Lung (tissue), 11 donors: ENCODE measurements at regions not wholly inside any gene's neighbourhood (a gene's known extent, or its start where the extent isn't known, plus 50 kb on each side); places are given as distances from the start of the nearest gene placed in this dataset.

Source experiments
- ATAC-seq: fragments of 200-7000 bp; cut with Tn5 transposase; one replicate; pipeline ENCODE4 v1.9.1; 2020; ENCODE audit warnings: moderate number of reproducible peaks; ENCODE audit not compliant: insufficient read depth, low FRiP score
- DNase-seq, 3 donors: peaks; one replicate each; pipeline ENCODE4 v3.0.0-alpha.2; 2013 to 2017
- H3K27ac ChIP-seq, 2 donors: one replicate each; pipeline ENCODE4 v1.5.1; 2013; ENCODE audit warnings: mild to moderate bottlenecking in 2 of 2, moderate library complexity in 2 of 2, control low read depth in 1 of 2, inconsistent platforms in 1 of 2, low read depth in 1 of 2, low read length in 1 of 2
- H3K27me3 ChIP-seq, 3 donors: one replicate each; pipeline ENCODE4 v1.5.1; 2013; ENCODE audit warnings: low read length in 2 of 3; ENCODE audit not compliant: control insufficient read depth in 3 of 3, insufficient read depth in 3 of 3
- H3K36me3 ChIP-seq, 4 donors: one replicate each; pipeline ENCODE4 v1.5.1; 2013; ENCODE audit warnings: low read length in 4 of 4, mild to moderate bottlenecking in 1 of 4, moderate library complexity in 1 of 4; ENCODE audit not compliant: control insufficient read depth in 4 of 4, insufficient read depth in 4 of 4
- H3K4me1 ChIP-seq, 5 donors: one replicate each; pipeline ENCODE4 v1.5.1; 2013; ENCODE audit warnings: low read length in 5 of 5, mild to moderate bottlenecking in 2 of 5, moderate library complexity in 1 of 5; ENCODE audit not compliant: control insufficient read depth in 5 of 5, insufficient read depth in 5 of 5
- H3K4me3 ChIP-seq: one replicate; pipeline ENCODE4 v1.5.1; 2013; ENCODE audit warnings: mild to moderate bottlenecking, control low read depth, moderate library complexity
- H3K9ac ChIP-seq, 2 donors: one replicate each; pipeline ENCODE4 v1.5.1; 2013; ENCODE audit warnings: low read length in 2 of 2, control low read depth in 1 of 2; ENCODE audit not compliant: insufficient read depth in 1 of 2
- H3K9me3 ChIP-seq, 4 donors: one replicate each; pipeline ENCODE4 v1.5.1; 2013; ENCODE audit warnings: low read length in 3 of 4, mild to moderate bottlenecking in 1 of 4, moderate library complexity in 1 of 4; ENCODE audit not compliant: control insufficient read depth in 4 of 4, insufficient read depth in 3 of 4
- WGBS, 2 donors: extraction: QIAGEN DNeasy Blood & Tissue Kit; methylation state at CpG; one replicate each; pipeline ENCODE4 v1.1.7; 2013; 5-methylcytosine and 5-hydroxymethylcytosine counted together
- TF ChIP-seq, protein P1 (sequence below): IDR thresholded peaks from 2 replicates; pipeline ENCODE4 v1.5.1; 2012; ENCODE audit warnings: mild to moderate bottlenecking; ENCODE audit errors: control extremely low read depth, extremely low read depth
- donor health status: control.
- donor health status: control.
- donor health status: Bipolar disorder and iron deficiency.
- donor health status: healthy.
- donor health status: DM: yes; HTN: yes; CAD: no.

- no peak overlapping the region for H3K27ac ChIP-seq
- TF ChIP-seq, protein P1, sequence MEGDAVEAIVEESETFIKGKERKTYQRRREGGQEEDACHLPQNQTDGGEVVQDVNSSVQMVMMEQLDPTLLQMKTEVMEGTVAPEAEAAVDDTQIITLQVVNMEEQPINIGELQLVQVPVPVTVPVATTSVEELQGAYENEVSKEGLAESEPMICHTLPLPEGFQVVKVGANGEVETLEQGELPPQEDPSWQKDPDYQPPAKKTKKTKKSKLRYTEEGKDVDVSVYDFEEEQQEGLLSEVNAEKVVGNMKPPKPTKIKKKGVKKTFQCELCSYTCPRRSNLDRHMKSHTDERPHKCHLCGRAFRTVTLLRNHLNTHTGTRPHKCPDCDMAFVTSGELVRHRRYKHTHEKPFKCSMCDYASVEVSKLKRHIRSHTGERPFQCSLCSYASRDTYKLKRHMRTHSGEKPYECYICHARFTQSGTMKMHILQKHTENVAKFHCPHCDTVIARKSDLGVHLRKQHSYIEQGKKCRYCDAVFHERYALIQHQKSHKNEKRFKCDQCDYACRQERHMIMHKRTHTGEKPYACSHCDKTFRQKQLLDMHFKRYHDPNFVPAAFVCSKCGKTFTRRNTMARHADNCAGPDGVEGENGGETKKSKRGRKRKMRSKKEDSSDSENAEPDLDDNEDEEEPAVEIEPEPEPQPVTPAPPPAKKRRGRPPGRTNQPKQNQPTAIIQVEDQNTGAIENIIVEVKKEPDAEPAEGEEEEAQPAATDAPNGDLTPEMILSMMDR = no peak
- H3K4me3 ChIP-seq = no peak overlapping the region
- WGBS, 2 donors = 63 to 79% methylated on average over 8 of the region's 8 CpGs
- ATAC-seq (no peak), DNase-seq (peak in 2 of 3 donors; percentile 1 to 31)
- H3K9ac ChIP-seq = no peak overlapping the region
- H3K36me3 ChIP-seq = no peaks in the 10 kb centered on the region
- H3K9me3 ChIP-seq = no peaks in the 10 kb centered on the region
- peaks cover 0 to 4% (median 0%) of the 10 kb centered on the region in 5 donors for H3K4me1 ChIP-seq
- no peaks in the 10 kb centered on the region for H3K27me3 ChIP-seq
Measured at GRCh38 chr2:56476509-56477071, 292.8 kb downstream of the CCDC85A start.

- Histone ChIP-seq H3K9me3 (no peaks in the 10 kb centered on the region), H3K27ac (no peak overlapping the region), H3K27me3 (no peaks in the 10 kb centered on the region), H3K9ac (no peak overlapping the region), H3K36me3 (no peaks in the 10 kb centered on the region), H3K4me3 (no peak overlapping the region), H3K4me1 (peaks cover 0 to 4% (median 0%) of the 10 kb centered on the region in 5 donors)
- no peak for ATAC-seq
- no peak for DNase-seq
- TF ChIP-seq, protein P1 = no peak
Measured at GRCh38 chr2:56478027-56478426, 294.2 kb downstream of the CCDC85A start.

- Histone ChIP-seq H3K4me3 (no peak overlapping the region), H3K4me1 (peaks cover 0 to 2% (median 0%) of the 10 kb centered on the region in 5 donors), H3K9ac (no peak overlapping the region), H3K36me3 (no peaks in the 10 kb centered on the region), H3K9me3 (no peaks in the 10 kb centered on the region), H3K27ac (no peak overlapping the region), H3K27me3 (no peaks in the 10 kb centered on the region)
- TF ChIP-seq, protein P1 = no peak
- no peak for ATAC-seq
- WGBS, 2 donors = 63 to 73% methylated on average over 2 of the region's 2 CpGs
- DNase-seq = no peak
Measured at GRCh38 chr2:56483081-56483480, 299.3 kb downstream of the CCDC85A start.

DNA sequence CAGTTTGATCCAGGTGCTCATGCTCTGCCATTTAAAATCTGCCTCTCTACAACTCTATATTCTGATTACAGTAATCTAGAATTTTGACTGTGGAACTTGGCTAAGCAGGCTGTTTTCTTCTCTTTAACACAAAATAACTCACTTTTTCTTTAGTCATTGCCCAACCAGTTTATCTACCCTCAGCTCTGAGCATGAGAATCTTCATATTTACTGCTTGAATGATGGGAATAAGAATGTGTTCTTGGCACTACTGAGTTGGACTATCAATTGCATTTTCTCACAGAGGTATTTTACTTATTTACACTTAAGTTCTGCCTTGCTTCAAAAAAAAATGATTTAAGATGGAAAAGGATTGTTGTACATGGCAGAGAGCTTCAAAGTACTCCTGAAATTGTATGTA is 301.1 kb downstream of the CCDC85A start:
- H3K36me3 ChIP-seq = no peaks in the 10 kb centered on the region
- DNase-seq (no peak), ATAC-seq (no peak)
- TF ChIP-seq, protein P1 = no peak
- no peaks in the 10 kb centered on the region for H3K9me3 ChIP-seq
- H3K4me1 ChIP-seq = peaks cover 0 to 2% (median 0%) of the 10 kb centered on the region in 5 donors
- no peak overlapping the region for H3K4me3 ChIP-seq
- no peaks in the 10 kb centered on the region for H3K27me3 ChIP-seq
- no peak overlapping the region for H3K9ac ChIP-seq
- H3K27ac ChIP-seq = no peak overlapping the region
